ENCODE measurements at regions not wholly inside any gene's neighbourhood (a gene's known extent, or its start where the extent isn't known, plus 50 kb on each side); places are given as distances from the start of the nearest gene placed in this dataset.
A peak's percentile ranks its signal among the peaks of the same experiment; 100 is the strongest.

GRCh38 chr6:3940703-3941102 is 91.5 kb downstream of the FAM50B start:
- Histone ChIP-seq H3K36me3 (ENCODE audit: control insufficient read depth in 2 of 3, insufficient read depth in 3 of 3, low read length in 3 of 3) (no peaks in the 10 kb centered on the region), H3K9ac (ENCODE audit: low read length in 3 of 3) (no peak overlapping the region), H3K4me1 (ENCODE audit: control insufficient read depth in 2 of 3, insufficient read depth in 2 of 3, low read depth in 1 of 3, low read length in 3 of 3) (no peaks in the 10 kb centered on the region), H3K27ac (ENCODE audit: low read depth in 2 of 2, low read length in 2 of 2) (no peak overlapping the region), H3K27me3 (ENCODE audit: control insufficient read depth, insufficient read depth, low read length) (no peaks in the 10 kb centered on the region), H3K4me3 (ENCODE audit: low read length in 3 of 3) (no peak overlapping the region), H3K9me3 (ENCODE audit: control insufficient read depth in 2 of 3, insufficient read depth in 1 of 3, low read length in 3 of 3) (no peaks in the 10 kb centered on the region)
- no peak for TF ChIP-seq CTCF (IDR thresholded peaks at IDR 0.05; ENCODE audit: borderline replicate concordance, extremely low read depth, insufficient read depth)
- intact Hi-C loops (cut with DNase I), result no loop called here
- DNase-seq (no peak), FAIRE-seq (no peak)

GRCh38 chr6:3943331-3943765 is 94.2 kb downstream of the FAM50B start:
- no peaks in the 10 kb centered on the region for H3K27me3 ChIP-seq (ENCODE audit: control insufficient read depth, insufficient read depth, low read length)
- H3K4me1 ChIP-seq (ENCODE audit: control insufficient read depth in 2 of 3, insufficient read depth in 2 of 3, low read depth in 1 of 3, low read length in 3 of 3), result no peaks in the 10 kb centered on the region
- no peak overlapping the region for H3K9ac ChIP-seq (ENCODE audit: low read length in 3 of 3)
- FAIRE-seq (no peak), DNase-seq (peak in 4 of 5 donors; percentile 39 to 82 (median 52))
- no peak overlapping the region for H3K4me3 ChIP-seq (ENCODE audit: low read length in 3 of 3)
- TF ChIP-seq CTCF (IDR thresholded peaks at IDR 0.05; ENCODE audit: borderline replicate concordance, extremely low read depth, insufficient read depth), result no peak
- no peaks in the 10 kb centered on the region for H3K9me3 ChIP-seq (ENCODE audit: control insufficient read depth in 2 of 3, insufficient read depth in 1 of 3, low read length in 3 of 3)
- no peaks in the 10 kb centered on the region for H3K36me3 ChIP-seq (ENCODE audit: control insufficient read depth in 2 of 3, insufficient read depth in 3 of 3, low read length in 3 of 3)
- intact Hi-C loops (cut with DNase I), result no loop called here
- no peak overlapping the region for H3K27ac ChIP-seq (ENCODE audit: low read depth in 2 of 2, low read length in 2 of 2)

- no peak for TF ChIP-seq CTCF (IDR thresholded peaks at IDR 0.05; ENCODE audit: borderline replicate concordance, extremely low read depth, insufficient read depth)
- no peak for FAIRE-seq
- no peaks in the 10 kb centered on the region for H3K36me3 ChIP-seq (ENCODE audit: control insufficient read depth in 2 of 3, insufficient read depth in 3 of 3, low read length in 3 of 3)
Observed at GRCh38 chr6:3944246-3944645, 95.1 kb downstream of the FAM50B start.

GRCh38 chr6:3946778-3947177 is 97.6 kb downstream of the FAM50B start:
- no peak for FAIRE-seq
- H3K27me3 ChIP-seq (ENCODE audit: control insufficient read depth, insufficient read depth, low read length), result no peaks in the 10 kb centered on the region
- H3K36me3 ChIP-seq (ENCODE audit: control insufficient read depth in 2 of 3, insufficient read depth in 3 of 3, low read length in 3 of 3), result no peaks in the 10 kb centered on the region
- no peaks in the 10 kb centered on the region for H3K4me1 ChIP-seq (ENCODE audit: control insufficient read depth in 2 of 3, insufficient read depth in 2 of 3, low read depth in 1 of 3, low read length in 3 of 3)
- no peak for DNase-seq
- H3K27ac ChIP-seq (ENCODE audit: low read depth in 2 of 2, low read length in 2 of 2), result no peak overlapping the region
- no peak for TF ChIP-seq CTCF (IDR thresholded peaks at IDR 0.05; ENCODE audit: borderline replicate concordance, extremely low read depth, insufficient read depth)
- no peaks in the 10 kb centered on the region for H3K9me3 ChIP-seq (ENCODE audit: control insufficient read depth in 2 of 3, insufficient read depth in 1 of 3, low read length in 3 of 3)
- no peak overlapping the region for H3K4me3 ChIP-seq (ENCODE audit: low read length in 3 of 3)
- intact Hi-C loops (cut with DNase I), result no loop called here
- no peak overlapping the region for H3K9ac ChIP-seq (ENCODE audit: low read length in 3 of 3)

More at GRCh38 chr6:3944246-3944645, 95.1 kb downstream of the FAM50B start:
- H3K9me3 ChIP-seq (ENCODE audit: control insufficient read depth in 2 of 3, insufficient read depth in 1 of 3, low read length in 3 of 3), result no peaks in the 10 kb centered on the region
- intact Hi-C loops (cut with DNase I), result no loop called here
- no peaks in the 10 kb centered on the region for H3K27me3 ChIP-seq (ENCODE audit: control insufficient read depth, insufficient read depth, low read length)
- H3K4me3 ChIP-seq (ENCODE audit: low read length in 3 of 3), result no peak overlapping the region
- H3K27ac ChIP-seq (ENCODE audit: low read depth in 2 of 2, low read length in 2 of 2), result no peak overlapping the region
- no peak overlapping the region for H3K9ac ChIP-seq (ENCODE audit: low read length in 3 of 3)
- no peaks in the 10 kb centered on the region for H3K4me1 ChIP-seq (ENCODE audit: control insufficient read depth in 2 of 3, insufficient read depth in 2 of 3, low read depth in 1 of 3, low read length in 3 of 3)
- no peak for DNase-seq

Measured in kidney (tissue), 13 donors.